ENCODE measurements at regions not wholly inside any gene's neighbourhood (a gene's known extent, or its start where the extent isn't known, plus 50 kb on each side); places are given as distances from the start of the nearest gene placed in this dataset.
A peak's percentile ranks its signal among the peaks of the same experiment; 100 is the strongest.

GRCh38 chr3:132232231-132232792, 84.9 kb upstream of the ACP3 start:
- intact Hi-C loops (cut with micrococcal nuclease): loop anchor here (10.0 kb wide), 1 partner anchor 58 kb away; no protein-coding TSS in a partner anchor
- H3K27ac ChIP-seq (ENCODE audit: low read depth, low read length): no peak overlapping the region
- ChIA-PET RAD21 (ENCODE audit: low non-redundant PET in 1 of 2, low total read pairs in 2 of 2, uncharacterized antibody in 2 of 2, unreplicated experiment in 2 of 2) (no interaction called here), CTCF (interaction anchor here (0.6 to 1.6 kb wide), 2 partner anchors 37 to 197 kb away, joined by 3 read pairs; partner anchors contain the start of gene CPNE4), POLR2A (no interaction called here)
- DNase-seq (ENCODE audit: low read depth, low spot score) (no peak), ATAC-seq (no peak)
- H3K4me2 ChIP-seq (ENCODE audit: low read length): peak overlapping the region; percentile 17; the same call in 1 of the 2 replicates
- no peaks in the 10 kb centered on the region for H3K79me2 ChIP-seq (ENCODE audit: insufficient read depth, low read length)
- no peak overlapping the region for H3K9ac ChIP-seq (ENCODE audit: low read length)
- H4K20me1 ChIP-seq (ENCODE audit: insufficient read depth): no peaks in the 10 kb centered on the region
- H3K4me3 ChIP-seq (replicated peaks in 1 of 2; ENCODE audit: low read depth in 1 of 2, low read length in 2 of 2): no peak overlapping the region
- H3K9me2 ChIP-seq (ENCODE audit: insufficient read depth): no peaks in the 10 kb centered on the region
- H3K4me1 ChIP-seq (ENCODE audit: control insufficient read depth in 1 of 2, insufficient read depth in 2 of 2, low read length in 2 of 2): no peaks in the 10 kb centered on the region
- no peaks in the 10 kb centered on the region for H3K9me3 ChIP-seq (ENCODE audit: control insufficient read depth in 1 of 2, insufficient read depth in 1 of 2, low read depth in 1 of 2, low read length in 2 of 2)
- TF ChIP-seq SIN3A (IDR thresholded peaks at IDR 0.05; ENCODE audit: low read depth): no peak
- TF ChIP-seq RAD21 (IDR thresholded peaks at IDR 0.05; ENCODE audit: low read depth): no peak
- no peak for TF ChIP-seq POLR2A (IDR thresholded peaks at IDR 0.05; ENCODE audit: borderline replicate concordance, extremely low read depth, insufficient read depth, insufficient read length)
- TF ChIP-seq CEBPB (IDR thresholded peaks at IDR 0.05; ENCODE audit: low read depth): no peak
- TF ChIP-seq ATF3 (IDR thresholded peaks at IDR 0.05): no peak
- TF ChIP-seq FOSL1 (IDR thresholded peaks at IDR 0.05; ENCODE audit: low read depth): no peak
- no peak for TF ChIP-seq YY1 (IDR thresholded peaks at IDR 0.05; ENCODE audit: extremely low read depth, insufficient replicate concordance, low read depth, low read length)
- no peak for TF ChIP-seq ZNF274 (IDR thresholded peaks at IDR 0.05; ENCODE audit: low read depth, low read length)
- no peak for TF ChIP-seq EZH2phosphoT487 (IDR thresholded peaks at IDR 0.05; ENCODE audit: borderline replicate concordance)
- no peak for TF ChIP-seq SRF (IDR thresholded peaks at IDR 0.05; ENCODE audit: low read depth)
- TF ChIP-seq ZFX (IDR thresholded peaks at IDR 0.05): no peak
- no peak for TF ChIP-seq ZBTB33 (IDR thresholded peaks at IDR 0.05; ENCODE audit: extremely low read depth, insufficient replicate concordance, low read length)
- TF ChIP-seq REST (IDR thresholded peaks at IDR 0.05; ENCODE audit: low read depth): no peak
- TF ChIP-seq EGR1 (IDR thresholded peaks at IDR 0.05; ENCODE audit: low read depth): no peak
- TF ChIP-seq EZH2 (IDR thresholded peaks at IDR 0.05): no peak
- TF ChIP-seq CBX3 (IDR thresholded peaks at IDR 0.05; ENCODE audit: low read depth): no peak
- no peak for TF ChIP-seq TCF7L2 (IDR thresholded peaks at IDR 0.05; ENCODE audit: borderline replicate concordance, extremely low read depth, insufficient read depth, insufficient read length)
- no peak for TF ChIP-seq CTCF (IDR thresholded peaks at IDR 0.05 in 2 of 3, conservative IDR thresholded peaks at IDR 0.05 in 1 of 3; ENCODE audit: borderline replicate concordance in 1 of 3, insufficient read depth in 1 of 3, low read depth in 2 of 3, low read length in 2 of 3)
- no peaks in the 10 kb centered on the region for H3K27me3 ChIP-seq (ENCODE audit: insufficient read depth, low read length)
- no peaks in the 10 kb centered on the region for H3K36me3 ChIP-seq (ENCODE audit: control insufficient read depth in 1 of 2, insufficient read depth in 2 of 2, low read length in 2 of 2)
- H2AFZ ChIP-seq (ENCODE audit: low read depth, low read length, poor library complexity, severe bottlenecking): no peak overlapping the region
- no TSS peak for BruUV-seq (replicated peaks)

All from HCT116 (cell line).